GM18868 (cell line): ENCODE measurements at regions not wholly inside any gene's neighbourhood (a gene's known extent, or its start where the extent isn't known, plus 50 kb on each side); places are given as distances from the start of the nearest gene placed in this dataset.
"Not testable (repeated sequence)": the region's sequence is repeated elsewhere in the genome, so short reads cannot be mapped to it uniquely, and the experiment has no call there.

Experiments used
- ATAC-seq: cut with Tn5 transposase; IDR thresholded peaks from one replicate; pipeline ENCODE4 v1.9.1; 2021; ENCODE audit warnings: mild to moderate bottlenecking, moderate library complexity; ENCODE audit not compliant: unreplicated experiment

DNA sequence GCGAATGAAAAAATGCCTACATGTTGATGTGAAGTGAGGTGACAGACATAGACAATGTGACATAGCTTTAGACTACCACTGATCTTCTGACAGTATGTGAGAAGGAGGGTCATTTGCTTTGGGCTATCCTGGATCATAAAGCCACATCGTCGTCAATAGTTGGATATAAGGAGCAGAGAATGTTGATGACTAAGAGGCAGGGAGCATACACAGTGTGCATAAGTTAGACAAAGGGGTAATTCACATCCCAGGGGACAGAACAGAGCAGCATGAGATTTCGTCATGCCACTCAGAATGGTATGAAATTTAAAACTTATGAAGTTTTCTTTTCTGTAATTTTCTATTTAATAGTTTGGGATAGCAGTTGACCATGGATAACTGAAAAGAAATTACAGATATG, 403.2 kb downstream of the DSC3 start:
- no peak for ATAC-seq

DNA sequence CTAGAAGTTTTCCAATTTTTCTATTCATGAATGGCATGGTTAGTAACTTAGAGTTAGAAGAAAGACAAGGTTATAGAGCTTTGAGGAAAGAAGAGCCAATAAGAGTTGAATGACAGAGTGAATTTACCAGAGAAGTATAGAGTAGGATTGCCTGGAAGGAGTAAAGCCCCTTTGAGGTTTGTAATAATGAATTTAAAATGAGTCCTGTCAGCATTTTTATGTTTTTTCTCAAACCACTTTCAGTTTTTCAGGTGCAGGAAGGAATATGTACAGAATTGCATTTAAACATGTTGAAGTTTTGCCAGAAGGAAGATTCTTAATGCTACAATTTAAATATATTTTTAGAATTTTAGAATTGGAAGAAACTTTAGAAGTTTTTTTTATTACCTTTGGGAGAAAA, 408.3 kb downstream of the DSC3 start:
- no peak for ATAC-seq

DNA sequence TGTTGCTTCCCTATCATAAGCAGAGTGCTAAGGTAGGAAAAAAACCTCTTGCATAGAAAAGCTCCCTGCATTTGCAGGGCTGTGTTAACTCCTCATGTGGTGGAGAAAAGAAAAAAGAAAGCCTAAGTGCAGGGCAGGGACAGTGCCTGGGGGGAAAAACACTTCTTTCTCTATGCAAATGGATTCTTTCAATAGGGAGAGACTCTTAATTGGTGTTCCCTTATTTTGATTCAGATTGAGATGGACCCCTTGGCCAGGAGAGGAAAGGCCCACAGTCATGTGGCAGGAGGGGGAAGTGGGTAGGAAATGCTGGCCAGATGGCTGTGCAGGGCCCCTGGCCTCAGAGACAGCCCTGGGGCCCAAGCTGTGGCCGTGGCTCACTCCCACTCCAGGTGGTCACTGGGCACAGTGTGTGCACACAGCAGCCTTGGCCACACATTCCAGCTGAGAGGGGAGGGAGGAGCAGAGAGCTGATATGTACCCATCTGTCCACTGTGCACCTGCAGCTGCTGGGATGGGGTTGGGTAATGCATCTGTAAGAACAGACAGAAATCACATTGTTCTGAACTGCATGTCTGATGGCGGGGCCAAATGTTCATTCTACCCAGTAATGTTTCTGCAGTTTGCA, 410.4 kb downstream of the DSC3 start:
- ATAC-seq, result no peak

DNA sequence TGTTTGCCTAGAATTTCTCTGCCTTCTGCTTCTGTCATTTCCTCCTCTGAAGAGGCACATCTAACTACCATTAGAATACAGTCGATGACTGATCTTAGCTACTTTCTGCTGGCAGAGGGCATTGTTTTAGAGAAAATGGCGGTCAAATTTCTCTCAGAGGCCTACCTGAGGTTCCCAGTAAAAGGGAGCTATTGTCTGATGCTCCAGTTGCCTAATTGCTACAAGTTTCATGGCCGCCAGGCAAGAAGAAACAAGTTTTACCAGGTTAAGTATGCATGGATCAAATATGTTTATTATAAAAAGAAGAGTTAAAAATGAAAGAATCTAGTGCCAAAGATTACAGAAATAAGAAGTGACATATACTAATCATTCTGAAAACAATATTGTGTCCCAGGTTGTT, 416.6 kb downstream of the DSC3 start:
- no peak for ATAC-seq

DNA sequence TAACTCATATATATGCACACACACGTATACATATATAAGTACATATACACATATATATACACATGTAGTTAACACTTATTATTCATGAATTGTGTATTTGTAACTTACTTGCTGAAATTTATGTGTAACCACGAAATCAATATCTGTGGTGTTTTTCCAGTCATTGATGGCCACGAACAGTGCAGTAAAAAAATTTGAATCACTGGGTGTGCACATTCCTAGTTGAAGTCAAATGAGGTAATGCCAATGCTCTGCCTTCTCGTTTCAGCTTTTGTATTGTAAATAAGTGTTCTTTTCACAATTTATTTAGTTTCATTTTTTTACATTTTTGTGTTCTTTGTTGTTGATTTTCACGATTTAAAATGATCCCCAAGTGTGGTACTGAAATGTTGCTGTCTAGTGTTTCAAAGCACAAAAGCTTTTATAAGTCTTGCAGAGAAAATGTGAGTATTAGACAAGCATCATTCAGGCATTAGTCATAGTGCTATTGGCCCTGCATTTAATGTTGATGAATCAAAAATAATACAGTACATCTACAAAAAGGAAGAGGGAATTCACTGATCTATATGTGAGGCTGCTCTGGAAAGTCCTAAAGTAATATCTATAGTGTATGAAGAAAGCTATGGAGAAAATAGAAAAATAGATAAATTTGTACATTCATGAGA, 419.0 kb downstream of the DSC3 start:
- no peak for ATAC-seq

DNA sequence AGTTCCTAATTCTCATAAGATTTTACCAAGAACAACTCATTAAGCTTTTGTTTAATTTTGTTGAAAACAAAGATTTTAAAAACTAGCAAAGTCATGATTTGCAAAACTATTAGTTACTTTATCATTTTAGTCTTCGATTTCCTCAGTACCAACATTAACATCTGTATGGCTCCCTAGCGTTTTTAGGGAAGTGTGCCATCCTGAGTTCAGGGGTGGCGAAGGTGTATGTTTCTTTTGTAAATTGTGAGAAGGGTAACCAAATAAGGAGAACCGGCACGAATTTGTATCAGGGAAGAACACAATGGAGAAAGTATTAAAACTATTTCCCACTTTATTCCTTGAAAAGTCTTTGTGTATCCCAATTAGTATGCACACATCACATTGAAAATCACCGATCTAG, 419.9 kb downstream of the DSC3 start:
- ATAC-seq, result no peak

DNA sequence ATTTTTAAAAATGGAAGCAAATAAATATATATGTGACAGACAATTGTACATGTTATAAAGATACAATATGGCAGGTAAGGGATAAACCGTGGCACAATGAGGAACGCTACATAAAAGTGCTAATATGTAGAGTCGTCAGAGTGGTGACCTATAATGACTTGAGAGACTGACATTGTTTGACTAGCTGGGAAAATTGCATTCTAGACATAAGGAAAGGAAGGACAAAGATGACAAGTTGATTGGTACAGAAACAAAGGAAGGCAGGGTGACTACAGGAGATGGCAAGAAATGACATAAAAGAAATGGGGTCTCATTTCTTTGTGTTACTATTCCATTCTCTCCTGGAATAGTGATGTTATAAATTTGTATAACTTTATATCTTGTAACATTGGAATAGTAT, 420.4 kb downstream of the DSC3 start:
- no peak for ATAC-seq

DNA sequence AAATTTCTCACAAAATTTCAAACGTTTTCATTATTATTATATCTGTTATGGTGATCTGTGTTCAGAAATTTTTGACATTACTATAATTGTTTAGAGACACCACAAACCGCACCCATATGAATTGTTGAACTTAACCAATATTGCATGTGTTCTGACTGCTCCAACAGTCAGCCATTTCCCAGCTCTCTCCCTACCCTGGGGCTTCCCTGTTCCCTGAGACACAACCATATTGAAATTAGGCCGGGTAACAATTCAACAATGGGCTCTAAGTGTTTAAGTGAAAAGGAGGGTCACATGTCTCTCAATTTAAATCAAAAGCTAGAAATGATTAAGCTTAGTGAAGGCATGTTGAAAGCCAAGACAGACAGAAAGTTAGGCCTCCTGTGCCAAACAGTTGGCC, 424.0 kb downstream of the DSC3 start:
- no peak for ATAC-seq

DNA sequence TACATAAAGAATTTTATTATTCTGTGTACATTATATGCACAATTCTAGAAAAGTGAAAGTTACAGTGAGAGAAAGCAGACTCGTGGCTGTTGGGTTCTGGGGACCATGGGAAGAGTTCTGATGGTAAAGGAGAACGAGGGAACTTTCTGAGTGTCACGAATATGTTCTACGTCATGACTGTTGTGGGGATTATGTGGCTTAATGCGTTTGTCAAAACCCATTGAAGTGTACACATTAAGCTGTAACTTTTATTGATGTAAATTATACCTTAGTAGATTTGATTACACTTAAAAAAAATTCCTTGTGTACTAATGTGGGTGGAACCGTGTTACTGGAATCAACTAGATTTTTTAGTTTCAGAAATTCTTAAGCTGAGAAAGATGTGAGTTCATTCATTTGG, 426.1 kb downstream of the DSC3 start:
- ATAC-seq, result no peak

DNA sequence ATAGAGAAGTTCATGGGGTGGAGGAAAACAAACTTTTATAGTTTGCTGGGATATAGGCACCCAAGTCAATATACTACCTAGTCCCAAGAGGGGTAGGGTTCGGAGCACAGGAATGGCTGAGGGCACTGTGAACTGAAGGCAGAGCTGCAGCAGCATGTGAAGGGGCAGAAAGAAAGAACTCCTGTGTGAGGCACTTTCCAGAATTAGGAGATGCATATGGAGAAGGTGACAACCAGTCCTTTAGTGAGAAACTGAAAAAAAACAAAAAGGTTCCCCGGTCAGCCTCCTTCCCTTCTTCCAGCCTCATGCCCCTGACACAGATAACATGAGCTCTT, 429.1 kb downstream of the DSC3 start:
- ATAC-seq, result no peak

DNA sequence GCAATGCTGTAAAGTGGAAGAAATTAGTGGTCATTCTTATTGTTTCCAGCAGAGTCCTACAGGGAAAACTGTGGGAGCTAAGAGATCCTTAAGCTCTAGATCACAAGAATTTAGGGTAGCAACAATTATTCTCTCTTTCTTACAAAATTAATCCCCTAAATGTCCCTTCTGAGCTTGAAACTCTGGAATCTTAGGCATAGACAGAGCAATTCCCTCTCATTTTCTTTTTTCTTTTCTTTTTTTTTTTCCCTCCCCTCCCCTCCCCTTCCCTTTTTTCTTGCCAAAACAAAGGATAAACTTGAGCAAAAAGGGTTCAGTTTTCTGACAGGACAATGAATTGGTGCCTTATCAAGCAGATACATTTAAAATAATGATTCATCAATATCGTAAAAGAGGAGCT, 441.0 kb downstream of the DSC3 start:
- no peak for ATAC-seq

DNA sequence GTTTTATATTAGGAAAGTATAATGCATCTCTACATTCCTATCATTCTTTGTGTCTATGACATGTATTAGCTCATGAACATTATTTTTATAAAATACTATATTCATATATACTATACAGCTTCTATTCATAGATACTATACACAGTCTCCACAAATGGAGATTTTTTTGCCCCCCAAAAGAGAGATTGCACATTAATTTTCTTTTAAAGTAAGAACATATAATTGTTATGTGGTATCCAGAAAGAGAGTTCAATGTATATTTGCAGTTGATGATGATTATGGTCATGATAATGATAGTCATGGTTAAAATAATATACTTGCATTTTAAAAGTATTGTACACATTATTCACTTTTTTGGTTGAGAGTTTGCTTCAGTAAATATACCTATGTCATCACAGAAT, 445.3 kb downstream of the DSC3 start:
- ATAC-seq, result no peak

DNA sequence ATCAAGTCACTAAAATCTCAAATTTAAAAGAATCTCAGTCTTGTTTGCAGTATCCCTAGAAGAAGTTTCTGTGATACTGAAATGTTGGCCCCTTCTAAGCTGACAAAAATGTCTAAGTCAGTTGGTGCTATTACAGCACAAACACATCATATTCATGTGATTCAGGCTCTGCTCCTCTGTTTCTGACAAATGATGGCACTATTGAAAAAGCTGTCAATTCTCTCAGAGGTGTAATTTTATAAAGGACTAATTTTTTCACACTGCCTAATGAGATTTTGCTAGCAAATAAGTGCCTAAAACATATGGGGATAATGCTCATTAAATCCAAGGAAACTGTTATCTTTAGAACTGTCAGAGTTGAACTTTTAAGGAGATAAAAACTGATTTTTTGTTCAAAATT, 445.9 kb downstream of the DSC3 start:
- no peak for ATAC-seq

DNA sequence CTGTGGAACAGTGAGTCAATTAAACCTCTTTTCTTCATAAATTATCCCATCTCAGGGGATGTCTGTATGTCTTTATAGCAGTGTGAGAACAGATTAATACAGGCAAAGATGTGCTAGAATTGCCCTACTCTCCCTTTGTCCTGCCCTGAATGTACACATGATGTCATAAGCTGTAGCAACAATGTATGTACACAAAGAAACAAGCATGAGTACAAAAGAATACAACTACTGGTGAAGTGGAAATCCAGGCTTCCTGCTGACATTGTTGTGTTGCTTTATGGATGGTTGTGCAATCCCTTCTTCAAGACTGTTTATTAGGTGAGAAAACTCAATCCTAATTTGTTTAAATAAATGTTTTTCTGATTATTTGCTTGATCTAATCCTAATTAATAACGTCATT, 446.6 kb downstream of the DSC3 start:
- ATAC-seq, result no peak

DNA sequence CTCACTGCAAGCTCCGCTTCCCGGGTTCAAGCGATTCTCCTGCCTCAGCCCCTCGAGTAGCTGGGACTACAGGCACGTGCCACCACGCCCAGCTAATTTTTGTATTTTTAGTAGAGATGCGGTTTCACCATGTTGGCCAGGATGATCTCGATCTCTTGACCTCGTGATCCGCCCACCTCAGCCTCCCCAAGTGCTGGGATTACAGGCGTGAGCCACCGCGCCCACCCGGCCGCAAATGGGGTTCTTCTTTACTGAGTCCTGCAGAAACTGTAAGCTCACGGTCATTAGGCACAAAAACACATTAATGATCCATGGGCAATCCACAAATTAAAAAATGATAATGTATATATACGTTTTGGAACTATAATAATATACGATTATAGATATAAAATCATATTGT, 447.6 kb downstream of the DSC3 start:
- ATAC-seq, result not testable (repeated sequence)

DNA sequence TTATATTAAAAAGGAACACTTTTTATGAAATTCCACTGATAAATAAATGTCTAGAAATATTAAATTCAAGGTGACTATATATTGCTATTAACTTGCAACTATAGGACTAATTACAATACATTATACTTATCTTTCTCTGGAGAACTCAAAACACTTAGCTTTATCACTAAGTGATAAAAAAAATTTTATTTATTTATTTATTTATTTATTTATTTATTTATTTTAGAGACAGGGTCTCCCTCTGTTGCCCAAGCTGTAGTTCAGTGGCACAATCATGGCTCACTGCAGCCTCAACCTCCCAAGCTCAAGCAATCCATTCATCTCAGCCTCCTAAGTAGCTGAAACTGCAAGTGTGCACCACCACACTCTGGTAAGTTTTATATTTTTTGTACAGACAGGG, 451.1 kb downstream of the DSC3 start:
- no peak for ATAC-seq

DNA sequence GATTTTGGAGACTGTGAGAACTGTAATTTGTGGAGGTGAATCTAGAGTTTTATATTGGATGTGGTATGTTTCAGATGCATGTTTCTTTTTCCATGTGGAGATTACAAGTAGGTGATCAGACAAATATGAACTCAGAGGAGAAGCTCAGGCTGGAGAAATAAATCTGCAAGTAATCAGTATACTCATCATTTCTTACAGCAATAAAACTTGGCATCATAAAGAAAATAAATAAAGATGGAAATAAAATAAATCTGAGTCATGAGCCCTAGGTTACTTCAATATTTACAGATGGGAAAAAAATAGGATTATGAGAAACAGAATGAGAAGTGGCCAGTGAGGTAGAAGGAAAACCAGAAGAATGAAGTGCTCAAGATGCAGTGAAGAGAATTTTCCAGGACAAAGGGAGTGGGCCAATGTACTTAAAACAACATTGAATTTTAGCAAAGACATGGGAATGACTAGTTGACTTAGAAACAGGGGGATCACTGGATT, 453.8 kb downstream of the DSC3 start:
- no peak for ATAC-seq

DNA sequence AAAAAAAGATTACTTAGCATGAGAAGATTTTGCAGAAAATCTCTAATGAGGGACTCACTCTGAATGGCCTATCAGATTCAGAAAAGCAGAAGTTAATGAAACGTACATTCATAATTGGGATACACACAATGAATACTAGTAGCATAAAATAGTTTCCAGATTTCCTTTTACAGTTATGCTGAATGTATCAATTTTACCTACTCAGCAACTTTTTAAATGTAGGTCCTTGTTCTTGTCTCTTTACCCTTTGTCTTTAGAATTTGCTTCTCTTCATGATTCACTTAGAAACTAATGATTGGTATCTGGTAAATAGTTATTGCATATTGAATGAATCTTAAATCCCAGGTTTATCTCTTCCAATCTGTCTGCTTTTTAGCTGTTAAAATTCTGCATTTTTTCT, 458.8 kb downstream of the DSC3 start:
- no peak for ATAC-seq

DNA sequence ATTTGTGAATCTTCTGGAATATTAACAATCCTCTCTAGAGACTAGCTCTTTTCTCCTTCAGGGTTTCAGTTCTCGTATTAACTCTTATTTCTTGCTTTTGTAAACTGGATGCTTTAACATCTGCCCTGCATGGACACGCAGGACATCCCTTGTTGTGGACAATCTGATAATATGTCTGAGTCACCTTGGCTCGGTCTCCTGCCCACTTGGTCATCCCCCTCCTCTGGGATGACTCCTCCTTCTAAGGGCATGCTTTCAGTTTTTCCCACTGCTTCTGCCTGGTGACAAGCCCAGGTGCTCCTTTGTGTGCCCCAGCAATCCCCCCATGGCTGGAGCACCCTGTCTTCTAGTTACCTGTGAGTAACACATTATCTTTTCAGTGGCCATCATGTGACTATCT, 460.5 kb downstream of the DSC3 start:
- ATAC-seq, result no peak

DNA sequence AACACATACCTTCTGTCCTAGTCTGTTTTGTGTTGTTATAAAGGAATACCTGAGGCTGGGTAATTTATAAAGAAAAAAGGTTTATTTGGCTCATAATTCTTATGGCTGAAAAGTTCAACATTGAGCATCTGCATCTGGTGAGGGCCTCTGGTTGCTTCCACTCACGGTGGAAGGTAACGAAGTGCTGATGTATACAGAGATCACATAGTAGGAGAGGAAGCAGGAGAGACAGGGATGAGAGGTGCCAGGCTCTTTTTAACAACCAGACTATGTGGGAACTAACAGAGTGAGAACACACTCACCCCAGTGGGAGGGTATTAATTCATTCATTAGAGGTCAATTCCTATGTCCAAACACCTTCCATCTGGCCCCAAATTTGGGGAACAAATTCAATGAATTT, 463.8 kb downstream of the DSC3 start:
- no peak for ATAC-seq

DNA sequence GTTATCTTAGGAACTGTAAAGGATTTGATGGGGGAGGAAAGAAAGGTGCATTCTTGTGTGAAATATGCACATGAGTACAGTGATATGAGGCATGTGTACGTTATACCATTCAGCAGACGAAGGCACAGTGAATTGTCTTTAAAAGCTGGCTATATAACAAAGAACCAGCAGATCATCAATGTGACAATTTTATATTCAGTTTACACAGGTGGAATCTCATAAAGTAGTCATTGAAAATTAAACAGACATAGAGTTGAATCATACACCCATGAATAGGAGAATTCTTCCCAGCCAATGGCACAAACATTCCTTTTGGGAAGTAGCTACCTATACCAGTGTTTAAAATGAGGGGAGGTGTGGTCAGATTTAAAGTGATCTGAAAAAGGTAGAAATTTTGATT, 470.3 kb downstream of the DSC3 start:
- ATAC-seq, result no peak

DNA sequence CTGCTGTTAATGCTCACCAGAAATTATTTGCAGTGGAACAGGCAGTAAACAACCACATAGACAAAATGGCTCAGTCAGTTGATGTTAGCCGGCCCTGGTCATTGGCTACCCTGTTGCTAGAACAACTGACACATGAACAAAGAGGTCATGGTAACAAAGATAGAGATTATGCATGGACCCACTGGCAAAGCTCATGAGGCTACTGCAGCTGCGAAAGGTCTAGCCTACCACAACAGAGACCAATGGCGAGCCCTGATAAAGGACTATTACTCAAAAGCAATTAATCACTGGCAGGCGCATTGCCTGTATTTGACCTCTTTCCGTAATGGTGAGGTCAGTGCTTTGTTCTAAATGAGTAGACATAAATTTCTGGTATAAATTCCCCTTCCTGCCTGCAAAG, 474.2 kb downstream of the DSC3 start:
- ATAC-seq, result no peak

DNA sequence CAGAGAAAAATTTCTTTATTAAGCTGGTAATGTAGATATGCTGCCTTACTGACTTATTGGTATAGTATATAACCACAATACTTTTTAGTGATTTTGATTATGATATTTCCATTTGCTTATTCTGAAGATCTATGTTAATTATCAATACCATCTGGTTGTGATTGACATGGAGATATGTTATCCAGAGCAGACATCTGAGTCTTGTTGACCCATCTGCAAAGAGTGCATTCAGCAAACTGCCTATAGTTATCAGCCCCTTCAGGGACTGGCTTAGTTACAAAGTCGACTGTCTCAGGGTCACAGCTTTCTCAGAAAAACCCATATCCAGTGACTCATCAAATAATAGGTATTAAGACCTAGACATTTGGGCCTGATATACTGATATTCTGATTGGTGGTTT, 475.7 kb downstream of the DSC3 start:
- no peak for ATAC-seq
